ENCODE measurements at regions not wholly inside any gene's neighbourhood (a gene's known extent, or its start where the extent isn't known, plus 50 kb on each side); places are given as distances from the start of the nearest gene placed in this dataset.

DNA sequence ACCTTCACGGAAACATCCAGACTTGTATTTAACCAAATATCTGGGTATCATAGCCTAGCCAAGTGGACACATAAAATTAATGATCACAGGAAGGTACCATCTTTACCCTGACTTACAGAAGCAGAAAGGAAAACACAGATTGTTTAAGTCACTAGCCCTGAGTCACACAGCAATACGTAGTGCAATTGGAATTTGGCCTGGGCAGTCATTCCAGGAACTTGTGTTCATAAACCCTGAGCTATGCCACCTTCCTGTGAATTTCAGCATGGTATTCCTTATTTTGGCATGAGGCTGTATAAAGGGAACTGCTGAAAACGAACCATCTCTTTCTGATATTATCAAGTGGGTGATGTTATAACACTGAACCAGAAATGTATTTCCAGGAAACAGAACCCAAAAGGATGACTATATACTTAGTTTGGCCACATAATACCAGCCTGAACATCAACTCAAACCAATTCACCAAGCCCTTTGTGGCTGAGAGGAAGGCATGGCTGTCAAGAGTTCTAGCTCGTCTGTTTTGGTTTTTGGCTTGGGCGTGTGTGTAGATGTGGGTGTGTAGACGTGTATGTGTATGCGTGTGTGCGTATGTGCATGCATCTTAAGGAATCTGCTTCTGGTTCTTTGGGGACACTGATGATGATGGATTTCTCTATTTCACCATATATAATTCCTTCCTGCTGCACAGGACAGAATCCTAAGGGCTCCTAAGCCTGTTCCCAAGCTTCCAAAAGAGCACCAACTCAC lies 533.4 kb upstream of the ID2 start:
- Histone ChIP-seq H3K4me1 (no peaks in the 10 kb centered on the region), H3K36me3 (no peaks in the 10 kb centered on the region), H3K9me3 (no peaks in the 10 kb centered on the region), H3K27ac (no peak overlapping the region), H3K27me3 (no peaks in the 10 kb centered on the region), H3K4me3 (replicated peaks in 1 of 3) (no peak overlapping the region)
- TF ChIP-seq, protein P1, sequence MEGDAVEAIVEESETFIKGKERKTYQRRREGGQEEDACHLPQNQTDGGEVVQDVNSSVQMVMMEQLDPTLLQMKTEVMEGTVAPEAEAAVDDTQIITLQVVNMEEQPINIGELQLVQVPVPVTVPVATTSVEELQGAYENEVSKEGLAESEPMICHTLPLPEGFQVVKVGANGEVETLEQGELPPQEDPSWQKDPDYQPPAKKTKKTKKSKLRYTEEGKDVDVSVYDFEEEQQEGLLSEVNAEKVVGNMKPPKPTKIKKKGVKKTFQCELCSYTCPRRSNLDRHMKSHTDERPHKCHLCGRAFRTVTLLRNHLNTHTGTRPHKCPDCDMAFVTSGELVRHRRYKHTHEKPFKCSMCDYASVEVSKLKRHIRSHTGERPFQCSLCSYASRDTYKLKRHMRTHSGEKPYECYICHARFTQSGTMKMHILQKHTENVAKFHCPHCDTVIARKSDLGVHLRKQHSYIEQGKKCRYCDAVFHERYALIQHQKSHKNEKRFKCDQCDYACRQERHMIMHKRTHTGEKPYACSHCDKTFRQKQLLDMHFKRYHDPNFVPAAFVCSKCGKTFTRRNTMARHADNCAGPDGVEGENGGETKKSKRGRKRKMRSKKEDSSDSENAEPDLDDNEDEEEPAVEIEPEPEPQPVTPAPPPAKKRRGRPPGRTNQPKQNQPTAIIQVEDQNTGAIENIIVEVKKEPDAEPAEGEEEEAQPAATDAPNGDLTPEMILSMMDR (IDR thresholded peaks at IDR 0.05) = no peak
- WGBS, 2 donors = 90 to 92% methylated on average over 8 of the region's 8 CpGs
- intact Hi-C loops (cut with DNase I) = no loop called here
- DNase-seq = no peak

- H3K4me3 ChIP-seq (replicated peaks in 1 of 3) = no peak overlapping the region
- TF ChIP-seq, protein P1 (IDR thresholded peaks at IDR 0.05) = no peak
- 91 to 93% methylated on average over 5 of the region's 5 CpGs for WGBS, 2 donors
- intact Hi-C loops (cut with DNase I) = no loop called here
- no peaks in the 10 kb centered on the region for H3K27me3 ChIP-seq
- H3K27ac ChIP-seq = no peak overlapping the region
- no peaks in the 10 kb centered on the region for H3K9me3 ChIP-seq
- H3K36me3 ChIP-seq = no peaks in the 10 kb centered on the region
- DNase-seq = no peak
- H3K4me1 ChIP-seq = no peaks in the 10 kb centered on the region
These were observed 532.9 kb upstream of the ID2 start for GRCh38 chr2:8149007-8149405.

DNA sequence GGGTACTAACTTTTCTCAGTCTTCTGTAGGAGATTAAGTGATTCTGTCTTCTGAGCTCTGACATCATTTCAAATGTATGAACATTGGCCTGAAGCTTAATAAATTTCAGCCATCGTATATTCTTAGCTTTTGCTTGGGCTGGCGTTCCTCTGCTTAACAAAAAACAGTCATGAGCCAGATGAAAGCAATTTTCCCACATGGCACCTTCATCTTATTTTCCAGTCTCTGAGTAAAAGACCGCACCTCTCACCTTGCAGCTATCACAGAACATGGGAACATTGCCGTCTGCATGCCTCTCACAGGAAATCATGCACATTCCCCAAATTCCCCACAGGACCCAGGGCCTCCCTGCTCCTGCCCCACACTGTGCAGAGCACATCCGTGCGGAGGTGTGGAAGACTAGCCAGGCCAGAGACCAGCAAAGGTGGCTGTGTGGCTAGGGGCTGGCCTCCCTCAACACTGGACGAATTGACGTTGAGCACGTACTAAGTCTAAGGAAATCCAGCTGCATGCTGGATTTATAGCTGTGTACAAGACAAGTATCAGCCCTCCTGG lies 531.8 kb upstream of the ID2 start:
- DNase-seq = no peak
- no peaks in the 10 kb centered on the region for H3K36me3 ChIP-seq
- WGBS, 2 donors = 77 to 79% methylated on average over 9 of the region's 9 CpGs
- H3K9me3 ChIP-seq = no peaks in the 10 kb centered on the region
- no peaks in the 10 kb centered on the region for H3K4me1 ChIP-seq
- TF ChIP-seq POLR2A (IDR thresholded peaks at IDR 0.05) = no peak
- TF ChIP-seq, protein P1 (IDR thresholded peaks at IDR 0.05) = no peak
- H3K27ac ChIP-seq = no peak overlapping the region
- H3K27me3 ChIP-seq = no peaks in the 10 kb centered on the region
- no peak overlapping the region for H3K4me3 ChIP-seq (replicated peaks in 1 of 3)
- intact Hi-C loops (cut with DNase I) = no loop called here

- intact Hi-C loops (cut with DNase I) = no loop called here
- WGBS, 2 donors = 87 to 89% methylated on average over 2 of the region's 2 CpGs
- no peaks in the 10 kb centered on the region for H3K36me3 ChIP-seq
- no peaks in the 10 kb centered on the region for H3K27me3 ChIP-seq
- no peaks in the 10 kb centered on the region for H3K4me1 ChIP-seq
- no peak for DNase-seq
- H3K4me3 ChIP-seq (replicated peaks in 1 of 3) = no peak overlapping the region
- TF ChIP-seq, protein P1 (IDR thresholded peaks at IDR 0.05) = no peak
- no peak for TF ChIP-seq POLR2A (IDR thresholded peaks at IDR 0.05)
- no peaks in the 10 kb centered on the region for H3K9me3 ChIP-seq
- no peak overlapping the region for H3K27ac ChIP-seq
These were observed 530.0 kb upstream of the ID2 start for GRCh38 chr2:8151888-8152287.

DNA sequence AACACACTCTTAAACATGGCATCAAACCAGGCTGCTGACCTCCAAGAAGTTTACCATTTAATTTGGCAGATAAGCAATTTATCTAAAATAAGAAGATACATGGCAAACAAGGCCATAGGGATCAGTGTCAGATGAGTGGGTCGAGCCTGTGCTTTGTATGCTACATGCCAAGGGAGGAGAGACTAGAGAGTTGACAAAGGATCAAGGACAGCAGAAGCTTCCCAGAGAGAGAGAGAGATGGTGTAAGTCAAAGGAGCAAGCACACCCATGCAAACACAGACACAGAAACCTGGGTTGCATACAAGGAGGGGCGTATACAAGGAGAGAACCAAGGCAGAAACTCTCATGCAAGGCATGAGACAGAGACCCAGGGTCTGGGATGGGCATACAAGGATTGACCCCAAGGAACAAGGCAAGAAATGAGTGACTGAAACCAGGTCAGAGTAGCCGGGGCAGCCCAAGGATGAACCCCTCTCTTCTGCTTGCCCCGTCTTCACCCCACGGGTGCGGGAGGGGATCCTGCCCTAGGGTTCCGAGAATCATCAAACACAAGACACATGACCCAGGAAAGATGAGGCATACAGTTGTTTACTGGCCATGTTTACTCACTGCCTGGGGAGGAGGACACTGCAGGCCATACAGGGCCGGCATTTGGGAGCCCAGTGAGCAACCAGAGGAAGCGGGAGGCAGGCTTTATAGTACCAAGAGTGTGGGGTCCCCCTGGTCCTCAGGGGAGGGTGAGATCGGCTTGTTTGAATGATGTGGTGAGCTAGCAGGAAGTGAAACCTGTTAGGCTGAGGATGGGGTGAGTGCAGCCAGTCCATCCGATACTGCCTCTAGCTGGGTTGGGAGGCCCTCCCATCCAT lies 529.2 kb upstream of the ID2 start:
- Histone ChIP-seq H3K4me1 (no peaks in the 10 kb centered on the region), H3K36me3 (no peaks in the 10 kb centered on the region), H3K9me3 (no peaks in the 10 kb centered on the region), H3K27ac (no peak overlapping the region), H3K27me3 (no peaks in the 10 kb centered on the region), H3K4me3 (replicated peaks in 1 of 3) (no peak overlapping the region)
- no peak for DNase-seq
- TF ChIP-seq, protein P1 (IDR thresholded peaks at IDR 0.05) = no peak
- no peak for TF ChIP-seq POLR2A (IDR thresholded peaks at IDR 0.05)
- WGBS, 2 donors = 90 to 91% methylated on average over 10 to 11 of the region's 11 CpGs
- intact Hi-C loops (cut with DNase I) = no loop called here
